Renal pelvis (tissue), 1 donor: ENCODE measurements at regions not wholly inside any gene's neighbourhood (a gene's known extent, or its start where the extent isn't known, plus 50 kb on each side); places are given as distances from the start of the nearest gene placed in this dataset.

Source experiments
- DNase-seq: peaks from one replicate; pipeline ENCODE4 v3.0.0-alpha.2; 2013

DNA sequence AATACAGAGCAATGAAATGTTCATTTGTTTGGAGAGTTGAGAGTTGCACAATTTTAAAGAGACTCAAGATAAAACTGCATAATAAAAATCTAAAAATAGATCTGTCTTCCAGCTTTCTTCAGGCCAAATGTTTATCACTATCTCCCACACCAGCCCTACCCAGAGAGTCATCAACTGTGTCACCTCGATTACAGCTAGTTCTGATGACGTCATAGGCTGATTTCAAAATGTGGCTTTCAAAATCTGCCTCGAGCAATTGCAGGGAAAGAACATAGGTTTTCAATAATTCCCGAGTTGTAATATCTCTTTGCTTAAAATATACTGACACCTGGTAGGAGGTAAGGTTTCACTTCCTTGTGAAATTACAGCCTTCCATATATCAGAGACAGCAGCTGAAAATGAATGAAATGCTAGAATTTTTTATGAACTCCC, 677.6 kb upstream of the ID2 start:
- no peak for DNase-seq

DNA sequence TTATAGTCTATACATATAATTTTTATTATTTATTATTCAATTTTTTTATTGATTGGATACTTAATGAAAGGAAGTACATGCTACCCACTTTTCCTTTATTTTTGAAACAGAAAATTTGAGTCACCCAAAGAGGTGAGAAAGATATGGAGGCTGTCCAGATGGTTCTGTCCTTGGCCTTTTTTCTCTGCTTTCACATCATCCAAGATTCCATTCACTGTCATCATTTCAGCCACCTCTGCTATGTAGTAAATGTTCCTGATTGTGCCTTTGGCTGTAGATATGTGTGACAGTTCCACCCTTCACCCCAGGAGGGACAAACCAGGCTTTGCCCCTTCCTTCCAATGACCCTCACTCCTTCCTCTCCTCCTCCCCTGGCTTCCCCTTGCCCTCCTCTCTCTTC, 675.7 kb upstream of the ID2 start:
- DNase-seq: no peak

DNA sequence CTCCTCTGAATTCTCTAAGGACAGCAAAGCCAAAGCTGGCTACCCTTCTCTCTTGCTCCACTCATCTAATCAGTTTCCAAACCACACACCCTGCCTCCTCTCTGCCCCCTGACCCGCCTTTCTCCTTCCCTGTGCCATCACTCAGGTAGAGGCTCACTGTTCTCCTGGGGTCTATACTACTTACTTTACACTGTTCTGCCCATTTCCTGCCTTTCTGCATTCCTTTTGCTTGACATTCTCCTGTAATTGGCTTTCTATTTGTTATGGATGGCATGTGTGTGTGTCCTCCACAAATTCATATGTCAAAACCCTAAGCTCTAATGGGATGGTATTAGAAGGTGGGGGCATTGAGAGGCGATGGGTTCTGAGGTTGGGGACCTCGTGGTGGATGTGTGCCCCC, 675.2 kb upstream of the ID2 start:
- DNase-seq: no peak

DNA sequence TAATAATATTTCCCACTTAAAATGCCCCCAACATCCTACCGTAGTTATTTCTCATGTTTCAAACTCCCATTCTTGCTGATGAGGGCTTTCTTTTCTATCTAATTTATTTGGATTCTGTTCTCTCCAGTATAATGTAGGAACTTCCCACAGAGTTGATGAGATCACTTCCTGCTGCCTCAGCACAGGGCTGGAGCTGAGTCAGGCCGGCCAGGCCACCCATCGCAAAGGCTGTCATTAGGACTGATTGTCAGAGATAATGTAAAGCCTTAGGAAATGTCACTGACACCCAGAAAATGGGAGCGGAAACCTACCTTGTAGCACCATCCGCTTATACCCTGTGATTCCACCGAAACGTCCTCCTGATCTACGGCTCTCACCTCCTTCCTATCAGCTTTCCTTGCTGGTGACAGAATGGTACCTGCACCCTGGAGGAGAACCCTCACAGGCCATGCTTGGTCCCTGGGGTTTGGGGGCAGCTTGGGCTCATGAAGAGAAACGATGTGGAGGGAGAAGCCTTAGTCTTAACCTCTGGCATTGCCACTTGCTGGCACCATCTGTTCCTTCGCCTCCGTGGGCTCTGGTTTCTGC, 672.8 kb upstream of the ID2 start:
- DNase-seq: no peak

DNA sequence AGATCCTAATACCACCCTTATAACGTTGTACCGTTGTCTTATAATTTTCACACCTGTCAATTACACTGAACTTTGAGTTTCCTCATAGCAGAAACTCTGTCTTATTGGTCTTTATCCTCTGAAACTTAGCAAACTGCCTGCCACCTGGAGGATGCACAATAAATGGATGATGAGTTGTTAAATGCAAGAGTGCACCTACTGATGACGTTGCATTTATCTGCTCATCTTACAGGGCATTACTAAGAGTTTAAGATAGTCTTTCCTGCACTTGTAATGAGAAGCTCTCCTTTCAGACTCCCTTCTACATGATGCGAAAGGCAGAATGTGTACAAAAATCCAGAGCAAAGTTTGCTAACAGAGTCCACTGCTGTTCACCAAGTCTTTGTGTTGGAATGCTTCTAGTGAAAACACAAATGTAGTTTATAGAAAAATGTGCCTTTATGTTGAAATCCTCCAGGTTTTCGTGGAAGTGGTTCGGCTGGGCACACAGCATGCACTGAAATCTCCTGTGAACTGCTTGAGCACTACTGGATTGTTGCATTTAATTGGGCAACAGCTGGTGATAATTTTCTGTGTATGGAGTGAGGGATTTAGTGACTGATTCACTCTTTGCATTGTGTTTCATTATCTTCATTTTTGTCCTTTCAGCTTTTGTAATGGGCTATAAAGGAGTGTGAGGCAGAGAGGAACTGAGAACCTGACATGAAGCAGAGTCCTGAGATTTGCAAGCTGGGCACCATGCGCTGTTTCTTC, 665.8 kb upstream of the ID2 start:
- DNase-seq: peak; percentile 17

DNA sequence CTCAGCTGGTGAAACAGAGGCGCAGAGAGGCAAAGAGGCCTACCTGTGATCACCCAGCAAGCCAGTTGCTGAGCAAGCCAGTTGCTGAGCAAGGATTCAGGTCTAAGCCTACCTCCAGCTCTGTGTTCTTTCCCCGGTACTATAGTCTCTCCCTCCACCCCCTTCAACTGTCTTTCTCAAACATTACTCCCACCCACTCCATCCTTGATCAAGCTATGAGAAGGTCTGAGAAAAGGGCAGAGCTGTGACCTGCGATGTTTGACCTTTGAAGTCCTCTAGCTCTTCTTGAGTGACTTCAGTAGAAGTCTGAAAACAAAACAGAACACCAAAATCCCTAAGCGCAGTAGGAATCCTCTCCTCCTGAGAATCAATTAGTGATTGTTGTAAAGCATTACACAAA, 665.2 kb upstream of the ID2 start:
- DNase-seq: no peak

DNA sequence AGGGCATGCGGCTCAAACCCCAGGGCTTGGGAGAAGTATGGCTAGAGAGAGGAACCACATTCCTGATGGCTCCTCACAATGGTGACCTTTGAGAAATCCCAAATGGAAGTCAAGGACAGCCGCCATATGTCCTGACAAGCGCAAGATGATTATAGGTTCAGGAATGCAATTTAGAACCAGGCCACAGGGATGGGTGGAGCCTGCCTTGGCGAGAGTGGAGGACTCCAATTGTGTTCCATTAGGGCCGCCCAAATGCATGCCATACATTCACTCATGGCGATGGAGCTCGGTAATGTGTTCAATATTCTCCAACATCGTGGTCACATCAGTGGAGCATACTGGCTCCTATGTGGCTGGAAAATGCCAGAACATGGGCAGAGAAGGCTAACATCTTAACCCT, 662.9 kb upstream of the ID2 start:
- no peak for DNase-seq

DNA sequence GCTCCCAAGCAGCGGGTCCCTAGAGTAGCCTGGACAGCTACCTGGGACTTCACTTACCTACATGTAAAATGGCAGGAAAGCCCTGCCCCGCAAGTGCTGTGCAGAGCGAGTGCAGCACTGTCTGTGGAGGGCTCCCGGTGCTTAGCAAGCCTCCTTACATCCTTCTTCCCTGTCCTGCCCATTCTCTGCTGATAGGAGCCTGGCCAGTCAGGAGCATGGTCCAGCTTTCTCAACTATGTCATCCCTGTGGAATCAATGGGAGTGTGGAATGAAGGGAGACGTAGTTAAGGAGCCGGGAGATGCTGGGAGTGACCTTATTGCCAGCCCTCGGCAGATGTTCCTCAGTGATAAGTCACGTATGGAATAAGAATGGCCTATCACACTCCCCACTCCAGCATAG, 661.9 kb upstream of the ID2 start:
- DNase-seq: no peak

DNA sequence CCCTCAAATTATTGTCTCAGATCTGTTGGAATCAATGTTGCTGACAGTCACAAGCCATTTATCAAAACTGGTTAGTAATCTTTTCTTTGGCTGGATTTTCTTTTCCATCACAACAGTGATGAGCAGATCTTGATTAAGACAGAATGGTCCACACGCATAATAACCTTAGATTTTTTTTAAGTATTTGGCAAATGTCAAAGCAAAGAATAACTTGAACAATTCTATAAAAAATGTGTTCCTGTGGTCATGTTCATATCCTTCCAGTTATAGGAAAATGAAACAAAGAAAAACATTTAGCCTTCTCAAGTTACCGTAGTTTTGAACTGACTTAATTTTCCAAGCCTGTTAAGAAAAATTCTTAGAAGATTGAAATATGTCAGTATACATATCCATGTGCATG, 659.9 kb upstream of the ID2 start:
- DNase-seq: no peak

DNA sequence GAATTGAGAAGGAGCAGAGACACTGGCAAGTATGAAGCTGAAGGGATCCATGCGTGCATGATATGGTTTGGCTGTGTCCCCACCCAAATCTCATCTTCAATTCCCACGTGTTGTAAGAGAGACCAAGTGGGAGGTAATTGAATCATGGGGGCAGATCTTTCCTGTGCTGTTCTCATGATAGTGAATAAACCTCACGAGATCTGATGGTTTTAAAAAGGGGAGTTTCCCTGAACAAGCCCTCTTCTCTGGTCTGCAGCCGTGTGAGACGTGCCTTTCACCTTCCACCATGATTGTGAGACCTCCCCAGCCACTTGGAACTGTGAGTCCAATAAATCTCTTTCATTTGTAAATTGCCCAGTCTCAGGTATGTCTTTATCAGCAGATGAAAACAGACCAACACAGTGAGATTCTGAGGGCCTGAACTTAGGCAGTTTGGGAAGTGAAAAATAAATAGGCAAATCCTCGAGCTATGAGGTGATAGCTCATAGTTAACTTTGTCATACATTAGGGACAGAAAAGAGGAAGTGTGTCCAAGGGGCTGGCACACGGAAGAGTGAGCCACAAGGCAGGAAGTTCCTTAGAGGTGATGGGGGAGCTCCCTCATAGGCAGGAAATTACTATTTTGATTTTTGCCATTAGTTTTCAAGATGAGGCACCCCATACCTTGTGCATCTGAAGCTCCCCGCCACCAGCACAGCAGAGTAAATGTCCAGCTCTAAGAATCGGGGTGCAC, 658.8 kb upstream of the ID2 start:
- DNase-seq: no peak

DNA sequence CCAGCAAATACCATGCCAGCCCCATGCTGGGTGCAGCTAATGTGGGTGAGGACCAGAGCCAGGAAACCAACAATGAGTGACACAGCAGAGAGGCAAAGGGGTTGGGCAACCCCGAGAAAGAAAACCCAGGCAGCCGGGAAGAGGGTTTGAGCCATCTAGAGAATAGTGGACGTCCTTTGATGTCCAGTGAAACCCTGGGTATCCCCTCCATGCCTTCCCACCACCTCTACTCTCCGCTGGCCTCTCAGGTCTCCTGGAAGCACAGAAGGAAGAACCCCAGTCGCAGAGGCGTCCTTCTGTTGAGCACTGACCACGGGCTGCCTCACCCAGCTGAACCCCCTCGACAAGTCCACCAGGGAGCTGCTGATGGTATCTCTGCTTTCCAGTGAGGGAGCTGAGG, 657.4 kb upstream of the ID2 start:
- DNase-seq: no peak

DNA sequence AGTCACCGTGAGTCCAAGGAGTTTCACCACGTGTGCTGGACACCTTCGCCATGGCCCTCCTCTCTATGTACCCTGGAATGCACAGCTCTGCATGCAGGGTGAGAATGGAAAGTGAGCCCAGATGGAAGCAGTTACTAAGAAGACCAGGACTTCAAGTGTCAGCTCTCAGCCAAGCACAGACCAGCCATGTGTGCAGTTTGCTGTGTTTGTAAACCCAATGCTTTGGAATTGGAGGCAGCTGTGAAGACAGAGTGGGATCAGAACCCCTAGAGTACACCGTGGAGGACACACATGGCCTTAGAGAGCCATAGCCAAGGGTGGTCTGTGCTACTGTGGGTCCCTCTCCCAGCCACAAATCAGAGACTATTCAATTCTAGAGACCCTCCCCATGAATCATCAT, 655.5 kb upstream of the ID2 start:
- no peak for DNase-seq

DNA sequence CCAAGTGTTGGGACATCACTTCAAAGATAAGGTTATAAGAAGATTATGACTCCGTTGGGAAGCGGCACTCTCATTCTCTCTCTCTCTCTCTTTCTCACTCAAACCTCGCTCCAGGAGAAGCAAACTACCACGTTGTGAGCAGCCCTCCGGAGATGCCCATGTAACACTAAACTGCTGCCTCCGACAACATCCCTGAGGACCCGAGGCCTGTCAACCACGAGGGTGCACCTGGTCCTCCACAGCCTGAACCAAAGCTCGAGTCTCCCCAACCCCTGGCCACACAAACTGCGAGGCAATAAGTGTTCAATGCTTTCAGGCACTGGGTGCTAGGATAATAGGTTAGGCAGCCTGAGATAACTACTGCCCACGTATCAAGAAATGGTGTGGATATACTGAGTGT, 654.5 kb upstream of the ID2 start:
- DNase-seq: no peak

DNA sequence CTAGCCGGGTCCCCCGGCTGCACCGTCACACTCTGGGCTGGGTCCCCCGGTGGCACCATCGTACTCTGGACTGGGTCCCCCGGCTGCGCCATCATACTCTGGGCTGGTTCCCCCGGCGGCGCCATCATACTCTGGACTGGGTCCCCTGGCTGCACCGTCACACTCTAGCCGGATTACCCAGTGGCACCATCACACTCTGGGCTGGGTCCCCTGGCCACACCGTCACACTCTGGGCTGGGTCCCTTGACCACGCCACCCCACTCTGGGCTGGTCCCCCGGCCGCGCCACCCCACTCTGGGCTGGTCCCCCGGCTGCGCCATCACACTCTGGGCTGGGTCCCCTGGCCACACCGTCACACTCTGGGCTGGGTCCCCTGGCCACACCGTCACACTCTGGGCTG, 653.8 kb upstream of the ID2 start:
- DNase-seq: no peak

DNA sequence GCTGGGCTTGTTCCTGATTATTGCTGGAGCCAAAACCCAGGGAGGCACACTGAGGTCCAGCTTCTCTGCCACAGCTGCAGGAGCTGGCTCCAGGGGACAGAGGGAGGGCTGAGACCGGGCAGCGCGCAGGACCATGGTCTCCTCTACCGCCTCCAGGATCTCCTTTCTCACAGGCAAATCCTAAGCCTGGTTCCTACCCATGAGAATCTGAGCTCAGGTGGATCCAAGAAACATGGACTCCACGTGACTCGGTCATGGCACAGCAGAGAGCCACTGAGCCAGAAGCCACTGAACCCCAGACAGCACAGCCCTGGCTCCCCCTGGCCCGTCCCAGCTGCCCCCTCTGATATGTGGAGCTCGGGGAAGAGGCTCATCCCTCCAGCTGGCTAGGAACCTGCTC, 653.4 kb upstream of the ID2 start:
- no peak for DNase-seq

DNA sequence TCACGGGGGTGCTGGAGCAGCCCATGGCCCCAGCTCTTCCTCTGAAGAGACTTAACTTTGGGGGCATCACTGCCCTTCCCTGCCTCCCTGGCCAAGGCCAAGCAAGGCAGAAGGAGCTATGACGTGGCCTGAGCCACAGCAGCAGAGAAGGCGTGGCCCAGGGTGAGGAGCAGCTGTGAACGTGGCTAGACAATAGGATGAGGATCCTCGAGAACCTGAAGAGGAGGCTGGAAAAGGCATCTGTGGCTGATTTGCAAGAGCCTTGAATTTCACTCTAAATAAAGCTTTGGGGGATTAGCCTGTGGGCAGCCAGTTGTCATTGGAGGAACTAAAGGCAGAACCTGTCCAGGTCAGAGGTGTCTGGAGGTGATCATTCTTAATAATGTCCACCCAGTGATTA, 652.9 kb upstream of the ID2 start:
- DNase-seq: no peak

DNA sequence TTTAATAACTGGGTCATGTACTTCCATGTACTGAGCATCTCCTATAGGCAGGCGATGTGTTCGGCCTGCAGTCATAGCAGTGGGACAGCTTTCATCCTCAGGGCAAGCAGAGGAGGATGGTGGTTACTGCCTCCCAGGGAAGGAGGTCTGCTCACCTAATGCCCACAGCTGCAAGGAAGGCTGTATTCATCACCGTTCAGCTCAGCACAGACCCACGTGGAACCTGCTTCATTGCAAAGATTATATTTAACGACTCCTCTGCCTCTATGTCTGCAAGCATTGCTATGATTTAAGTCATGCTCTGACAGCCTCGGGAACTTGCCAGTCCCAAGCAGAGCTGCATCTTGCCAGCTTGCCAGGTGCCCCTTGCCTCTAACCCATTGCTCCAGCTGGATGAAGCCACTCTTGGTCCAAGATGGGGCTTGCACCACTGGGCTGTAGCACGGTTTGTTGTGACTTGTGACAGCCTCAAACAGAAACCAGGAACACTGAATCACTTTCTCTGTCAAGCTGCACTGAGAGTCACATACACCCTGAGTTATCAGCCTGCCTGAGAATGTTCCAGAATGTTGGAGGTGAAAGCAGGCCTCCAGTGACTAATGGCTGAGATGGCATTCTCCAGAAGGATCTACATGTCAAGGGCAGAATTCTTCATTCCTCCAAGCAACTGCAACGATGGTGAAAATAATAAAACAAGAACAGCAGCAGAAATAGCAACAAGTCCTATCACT, 651.1 kb upstream of the ID2 start:
- no peak for DNase-seq

DNA sequence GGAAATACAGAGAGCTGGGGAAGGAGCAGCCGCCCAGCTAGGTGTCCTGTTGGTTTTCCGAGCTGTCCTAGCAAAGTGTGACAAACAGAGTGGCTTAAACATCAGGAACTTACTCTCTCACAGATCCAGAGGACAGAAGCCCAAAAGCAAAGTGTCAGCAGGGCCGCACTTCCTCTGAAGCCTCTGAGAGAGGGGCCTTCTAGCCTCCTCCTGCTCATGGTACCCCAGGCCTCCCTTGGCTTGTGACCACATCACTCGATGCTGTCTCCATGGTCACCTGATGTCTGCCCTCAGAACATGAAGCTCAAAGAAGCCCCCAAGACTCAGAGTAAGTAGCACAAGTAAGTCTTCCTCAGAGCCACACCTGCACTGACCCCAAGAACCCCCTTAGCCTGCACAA, 650.5 kb upstream of the ID2 start:
- no peak for DNase-seq

DNA sequence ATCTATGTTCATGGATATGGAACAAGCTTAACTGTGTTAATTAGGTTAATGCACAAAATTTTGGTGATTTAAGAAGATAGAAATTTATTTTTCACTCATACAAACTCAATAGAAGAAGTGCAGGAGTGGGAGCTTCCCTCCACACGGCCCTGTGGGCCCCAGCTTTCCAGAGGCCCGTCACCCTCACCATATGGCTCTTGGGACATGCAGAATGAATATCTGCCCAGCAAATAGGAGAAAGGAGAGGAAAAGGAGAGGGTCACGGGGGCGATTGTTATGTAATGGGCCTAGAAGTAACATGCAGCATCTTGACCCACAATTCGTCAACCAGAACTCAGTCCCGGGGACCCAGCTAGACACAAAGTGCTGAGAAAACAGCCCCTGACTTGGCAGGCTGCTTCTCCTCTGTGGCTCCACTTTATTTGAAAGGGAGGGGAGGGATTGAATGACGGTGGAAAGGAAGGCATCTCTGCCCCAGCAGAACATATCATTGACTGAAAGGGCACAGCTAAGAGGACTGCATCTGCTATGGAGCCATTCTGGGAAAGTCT, 648.2 kb upstream of the ID2 start:
- DNase-seq: no peak

DNA sequence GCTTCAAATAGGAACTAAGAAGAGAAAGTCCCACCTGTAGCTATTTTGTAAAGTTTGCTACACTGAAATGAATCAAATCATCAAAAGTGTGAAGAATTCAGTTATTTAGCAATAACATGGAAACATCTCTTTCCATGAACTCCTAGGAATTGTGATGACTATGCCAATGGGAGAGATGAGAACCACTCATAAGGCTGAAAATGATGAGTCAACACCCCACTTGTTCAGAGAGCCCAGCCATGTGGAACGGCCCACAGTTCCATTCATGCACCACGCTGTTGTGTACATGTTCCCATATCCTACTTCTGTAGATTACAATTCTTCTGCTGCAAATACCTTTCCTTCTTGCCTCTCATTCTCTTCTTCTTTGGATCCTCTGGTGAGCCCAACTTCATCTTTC, 645.5 kb upstream of the ID2 start:
- no peak for DNase-seq

DNA sequence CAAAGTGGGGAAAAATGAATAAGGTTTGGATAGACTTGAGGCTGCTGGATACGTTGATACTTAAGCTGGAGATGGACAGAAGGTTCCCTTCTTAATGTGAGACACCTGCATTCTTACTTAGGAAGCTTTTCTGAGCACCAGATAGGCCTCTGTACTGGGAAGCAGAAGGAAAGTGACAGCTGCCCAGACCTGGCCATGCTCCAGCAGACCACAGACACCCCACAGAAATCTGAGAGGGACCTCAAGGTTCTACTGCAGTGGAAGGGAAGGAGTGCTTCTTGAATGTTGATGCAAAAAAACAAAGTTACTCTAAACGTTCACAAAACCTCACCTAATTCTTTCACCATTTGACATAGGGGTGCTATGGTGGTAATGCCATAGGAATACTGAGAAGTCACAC, 642.1 kb upstream of the ID2 start:
- no peak for DNase-seq

DNA sequence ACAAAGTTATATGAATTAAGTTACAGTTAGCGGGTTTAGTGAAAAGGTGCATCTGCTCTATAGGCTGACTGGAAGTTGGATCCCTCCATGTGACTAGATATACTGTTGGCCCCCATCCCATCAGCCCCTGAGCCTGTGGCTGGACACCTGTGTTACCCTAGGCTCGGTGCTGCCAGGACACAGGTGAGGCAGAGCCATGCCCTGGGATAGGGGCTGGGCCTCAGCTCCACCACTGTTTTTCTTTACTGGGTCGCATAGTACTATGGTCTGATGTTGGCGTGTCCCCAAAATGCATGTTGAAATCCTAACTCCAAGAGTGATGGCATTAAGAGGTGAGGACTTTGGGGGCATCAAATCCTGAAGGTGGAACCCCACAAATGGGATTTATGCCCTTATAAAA, 638.6 kb upstream of the ID2 start:
- no peak for DNase-seq
